GM12878 (cell line): ENCODE measurements at regions not wholly inside any gene's neighbourhood (a gene's known extent, or its start where the extent isn't known, plus 50 kb on each side); places are given as distances from the start of the nearest gene placed in this dataset.

ENCODE experiments used
- CREB1 ChIP-seq: IDR thresholded peaks from 2 replicates; pipeline ENCODE4 v1.6.1; 2012; ENCODE audit warnings: low read depth, mild to moderate bottlenecking, inconsistent platforms
- TF ChIP-seq, protein P1 (sequence below), 3 experiments: IDR thresholded peaks in 2 of 3; conservative IDR thresholded peaks in 1 of 3; 2 replicates each; pipeline ENCODE4 v1.5.1; 2011; ENCODE audit warnings: low read depth in 3 of 3, low read length in 3 of 3, mild to moderate bottlenecking in 3 of 3, control low read depth in 2 of 3, moderate library complexity in 2 of 3, inconsistent platforms in 1 of 3, mixed read lengths in 1 of 3; ENCODE audit not compliant: control insufficient read depth in 2 of 3, insufficient read depth in 1 of 3; ENCODE audit errors: extremely low read depth in 1 of 3

DNA sequence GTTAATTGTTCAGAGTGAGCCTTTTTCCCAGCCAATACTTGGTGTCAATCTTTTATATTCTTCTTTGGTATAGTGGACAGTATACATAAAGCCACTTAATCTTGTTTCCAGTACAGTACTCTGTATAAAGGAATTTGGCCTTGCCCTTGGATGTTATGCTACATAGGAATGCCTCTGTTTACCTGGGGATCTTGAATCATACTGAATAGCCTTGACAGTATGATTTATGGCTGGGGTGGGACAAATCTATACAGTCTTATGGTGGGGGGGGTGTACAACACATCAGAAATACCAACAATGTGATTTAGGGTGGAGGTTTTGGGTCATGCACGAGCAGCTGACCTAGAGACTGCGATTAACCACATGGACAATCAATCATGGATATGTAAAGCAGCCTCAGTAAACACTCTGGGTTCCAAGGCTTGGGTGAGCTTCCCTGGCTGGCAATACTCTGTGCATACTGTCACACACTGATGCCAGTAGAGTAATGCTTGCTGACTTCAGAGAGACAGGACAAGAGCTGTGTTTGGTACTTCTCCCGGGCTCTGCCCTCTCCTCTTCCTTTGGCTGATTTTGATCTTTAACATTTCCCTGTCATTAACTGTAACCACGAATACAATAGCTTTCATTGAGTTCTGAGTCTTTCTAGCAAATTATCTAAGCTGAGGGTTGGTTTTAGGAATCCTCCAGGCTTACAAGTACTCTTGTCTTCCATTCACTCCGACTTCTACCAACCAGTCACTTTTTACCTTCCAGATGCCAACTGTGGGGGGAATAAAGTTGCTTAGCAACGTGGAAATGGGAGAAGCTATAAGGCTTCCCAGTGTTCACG, 84.6 kb downstream of the IARS1 start:
- no peak for TF ChIP-seq CREB1
- TF ChIP-seq, protein P1, sequence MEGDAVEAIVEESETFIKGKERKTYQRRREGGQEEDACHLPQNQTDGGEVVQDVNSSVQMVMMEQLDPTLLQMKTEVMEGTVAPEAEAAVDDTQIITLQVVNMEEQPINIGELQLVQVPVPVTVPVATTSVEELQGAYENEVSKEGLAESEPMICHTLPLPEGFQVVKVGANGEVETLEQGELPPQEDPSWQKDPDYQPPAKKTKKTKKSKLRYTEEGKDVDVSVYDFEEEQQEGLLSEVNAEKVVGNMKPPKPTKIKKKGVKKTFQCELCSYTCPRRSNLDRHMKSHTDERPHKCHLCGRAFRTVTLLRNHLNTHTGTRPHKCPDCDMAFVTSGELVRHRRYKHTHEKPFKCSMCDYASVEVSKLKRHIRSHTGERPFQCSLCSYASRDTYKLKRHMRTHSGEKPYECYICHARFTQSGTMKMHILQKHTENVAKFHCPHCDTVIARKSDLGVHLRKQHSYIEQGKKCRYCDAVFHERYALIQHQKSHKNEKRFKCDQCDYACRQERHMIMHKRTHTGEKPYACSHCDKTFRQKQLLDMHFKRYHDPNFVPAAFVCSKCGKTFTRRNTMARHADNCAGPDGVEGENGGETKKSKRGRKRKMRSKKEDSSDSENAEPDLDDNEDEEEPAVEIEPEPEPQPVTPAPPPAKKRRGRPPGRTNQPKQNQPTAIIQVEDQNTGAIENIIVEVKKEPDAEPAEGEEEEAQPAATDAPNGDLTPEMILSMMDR (IDR thresholded peaks at IDR 0.05 in 2 of 3, conservative IDR thresholded peaks at IDR 0.05 in 1 of 3; ENCODE audit: control insufficient read depth in 2 of 3, extremely low read depth in 1 of 3, insufficient read depth in 1 of 3, low read depth in 3 of 3, low read length in 3 of 3), result no peak
